Stimulated activated CD4-positive, alpha-beta T cell treated with anti-CD3 and anti-CD28 coated beads, Interleukin-12 subunit alpha, Interleukin-12 subunit beta, amount 100 ng/mL, for 24 hours (primary cell): ENCODE measurements at regions not wholly inside any gene's neighbourhood (a gene's known extent, or its start where the extent isn't known, plus 50 kb on each side); places are given as distances from the start of the nearest gene placed in this dataset.

Experiments used
- DNase-seq, 2 experiments: peaks; one replicate each; pipeline ENCODE4 v3.0.0-alpha.2; 2020; ENCODE audit warnings: low read depth in 2 of 2

GRCh38 chr16:82241469-82242052 lies 71.5 kb upstream of the MPHOSPH6 start:
- DNase-seq: no peak

- no peak for DNase-seq
These were observed 70.1 kb upstream of the MPHOSPH6 start for GRCh38 chr16:82240111-82240510.

GRCh38 chr16:82236875-82237274 lies 66.9 kb upstream of the MPHOSPH6 start:
- DNase-seq: no peak

- no peak for DNase-seq
These were observed 66.4 kb upstream of the MPHOSPH6 start for GRCh38 chr16:82236415-82236814.

GRCh38 chr16:82232806-82233205 lies 62.8 kb upstream of the MPHOSPH6 start:
- no peak for DNase-seq

- no peak for DNase-seq
These were observed 61.2 kb upstream of the MPHOSPH6 start for GRCh38 chr16:82231008-82231787.

- peak; percentile 21 to 64 for DNase-seq
These were observed 60.0 kb upstream of the MPHOSPH6 start for GRCh38 chr16:82229800-82230619.

- DNase-seq: no peak
These were observed 56.3 kb upstream of the MPHOSPH6 start for GRCh38 chr16:82226327-82226726.

- no peak for DNase-seq
These were observed 54.8 kb upstream of the MPHOSPH6 start for GRCh38 chr16:82224821-82225220.

GRCh38 chr16:82220541-82220940 lies 50.5 kb upstream of the MPHOSPH6 start:
- DNase-seq: no peak
